Heart right ventricle (tissue), 16 donors: ENCODE measurements at regions not wholly inside any gene's neighbourhood (a gene's known extent, or its start where the extent isn't known, plus 50 kb on each side); places are given as distances from the start of the nearest gene placed in this dataset.

ENCODE experiments used
- ATAC-seq, 8 donors: fragments of 200-7000 bp; cut with Tn5 transposase; one replicate each; pipeline ENCODE4 v1.9.1; 2020; ENCODE audit warnings: mild to moderate bottlenecking in 8 of 8, moderate library complexity in 8 of 8, moderate number of reproducible peaks in 1 of 8
- DNase-seq, 2 donors: peaks; one replicate each; pipeline ENCODE4 v3.0.0-alpha.2; 2020
- H3K27ac ChIP-seq, 10 donors: fragments of 200-600 bp; sonication (generic) in 2 of 10; one replicate each; pipeline versions ENCODE4 v1.5.0 to v1.8.0; 2020 to 2022; ENCODE audit warnings: mild to moderate bottlenecking in 3 of 10
- H3K27me3 ChIP-seq, 7 donors: fragments of 200-600 bp; one replicate each; pipeline ENCODE4 v1.8.0; 2021 to 2022; ENCODE audit warnings: mild to moderate bottlenecking in 2 of 7
- H3K36me3 ChIP-seq, 9 donors: fragments of 200-600 bp; sonication (generic) in 1 of 9; one replicate each; pipeline versions ENCODE4 v1.5.0 to v1.8.0; 2020 to 2022; ENCODE audit warnings: mild to moderate bottlenecking in 2 of 9
- H3K4me1 ChIP-seq, 9 donors: fragments of 200-600 bp; sonication (generic) in 1 of 9; one replicate each; pipeline versions ENCODE4 v1.5.0 to v1.8.0; 2020 to 2022; ENCODE audit warnings: mild to moderate bottlenecking in 4 of 9
- H3K4me3 ChIP-seq, 10 donors: fragments of 200-600 bp; sonication (generic) in 2 of 10; one replicate each; pipeline versions ENCODE4 v1.5.0 to v1.8.0; 2020 to 2022; ENCODE audit warnings: mild to moderate bottlenecking in 7 of 10, moderate library complexity in 2 of 10
- H3K9me3 ChIP-seq, 11 donors: fragments of 200-600 bp in 10 of 11; sonication (generic) in 2 of 11; one replicate each; pipeline versions ENCODE4 v1.5.0 to v1.8.0; 2013 to 2022; ENCODE audit warnings: mild to moderate bottlenecking in 2 of 11, control low read depth in 1 of 11, moderate library complexity in 1 of 11
- CTCF ChIP-seq, 9 donors: fragments of 200-600 bp; sonication (generic) in 2 of 9; IDR thresholded peaks; one replicate each; pipeline versions ENCODE4 v1.5.0 to v1.8.0; 2021 to 2022; ENCODE audit warnings: antibody characterized with exemption in 9 of 9, mild to moderate bottlenecking in 5 of 9, moderate library complexity in 1 of 9
- WGBS, 2 donors: extraction: QIAGEN DNeasy Blood & Tissue Kit; methylation state at CpG; one replicate each; pipeline ENCODE4 v1.1.7; 2013; ENCODE audit warnings: inconsistent platforms in 1 of 2; 5-methylcytosine and 5-hydroxymethylcytosine counted together
- intact Hi-C, 10 donors: fragments of 100-400 bp; cut with DNase I; formaldehyde crosslinking; loops; one replicate each; pipeline versions ENCODE4 v1.11.1 to v1.14.2; 2022
- donor health status: Arrhythmogenic right ventricular cardiomyopathy.
- donor health status: ischemic (EF 13 %, LVEDD 7.1; RV severe dilation, severe dysfunction).
- donor health status: healthy with polysubstance abuse.
- donor health status: DM: no; HTN: yes; CAD: no.
- donor health status: DM: no; HTN: no; CAD: no.
- donor health status: ischemic (EF 25% LVEDD 6.9; RV normal size, moderate dysfunction).
- donor health status: ischemic (EF 25% LVEDD 5.7; RV mildly dilated, moderate dysfunction).
- donor health status: healthy.
- donor health status: DM: yes; HTN: yes; CAD: no.
- donor health status: Ischemic cardiomyopathy.
- donor health status: ischemic (EF 35%, LVEDD 5.7; RV mildly dilated, moderate dysfunction).
- donor health status: nonischemic (EF 11% LVEDD 7.7; RV severe dilation, severe dysfunction).
- donor health status: DM: yes; HTN: yes; CAD: no.
- donor health status: PGD.
- donor health status: ischemic (EF 29% LVEDD 5.4; RV normal size, mild dysfunction).
- donor health status: nonischemic (EF 23%, LVEDD 6.1; RV moderate dilation, normal function).

GRCh38 chr11:79739591-79739990 lies 298.8 kb upstream of the TENM4 start:
- ATAC-seq = no peak
- intact Hi-C loops = no loop called here

DNA sequence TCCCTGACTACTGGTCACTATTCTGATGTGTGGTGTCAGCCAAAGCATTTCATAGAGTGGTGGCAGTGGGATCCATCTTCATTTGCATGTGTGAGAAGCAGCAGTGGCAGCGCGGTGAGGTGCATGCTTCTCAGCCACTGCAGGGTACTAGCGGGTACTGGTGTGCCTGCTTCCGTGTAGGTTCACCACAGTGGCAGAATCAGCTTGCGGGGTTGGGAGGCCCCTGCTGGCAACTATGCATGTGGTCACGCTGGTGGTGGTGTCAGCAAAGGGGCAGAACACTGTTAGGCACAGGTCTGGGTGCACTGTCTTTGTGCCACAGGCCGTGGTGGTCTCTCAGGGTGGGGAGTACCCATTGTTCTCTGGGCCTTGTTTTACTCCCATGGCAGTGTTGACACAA lies 286.4 kb upstream of the TENM4 start:
- DNase-seq = no peak
- ATAC-seq = no peak
- Histone ChIP-seq H3K9me3 (peaks cover 0 to 13% (median 0%) of the 10 kb centered on the region in 11 donors), H3K4me1 (no peaks in the 10 kb centered on the region), H3K27ac (no peak overlapping the region), H3K27me3 (no peaks in the 10 kb centered on the region), H3K36me3 (no peaks in the 10 kb centered on the region), H3K4me3 (no peak overlapping the region)
- TF ChIP-seq CTCF (IDR thresholded peaks at IDR 0.05) = no peak
- WGBS, 2 donors = 89 to 93% methylated on average over 7 of the region's 7 CpGs
- intact Hi-C loops = no loop called here

More at GRCh38 chr11:79739591-79739990, 298.8 kb upstream of the TENM4 start:
- H3K4me1 ChIP-seq = no peaks in the 10 kb centered on the region
- H3K9me3 ChIP-seq = no peaks in the 10 kb centered on the region
- WGBS, 2 donors = 69 to 80% methylated on average over 5 of the region's 5 CpGs
- no peak overlapping the region for H3K27ac ChIP-seq
- no peaks in the 10 kb centered on the region for H3K36me3 ChIP-seq
- H3K27me3 ChIP-seq = peaks cover 0 to 4% (median 0%) of the 10 kb centered on the region in 7 donors
- DNase-seq = no peak
- TF ChIP-seq CTCF (IDR thresholded peaks at IDR 0.05) = no peak
- no peak overlapping the region for H3K4me3 ChIP-seq

DNA sequence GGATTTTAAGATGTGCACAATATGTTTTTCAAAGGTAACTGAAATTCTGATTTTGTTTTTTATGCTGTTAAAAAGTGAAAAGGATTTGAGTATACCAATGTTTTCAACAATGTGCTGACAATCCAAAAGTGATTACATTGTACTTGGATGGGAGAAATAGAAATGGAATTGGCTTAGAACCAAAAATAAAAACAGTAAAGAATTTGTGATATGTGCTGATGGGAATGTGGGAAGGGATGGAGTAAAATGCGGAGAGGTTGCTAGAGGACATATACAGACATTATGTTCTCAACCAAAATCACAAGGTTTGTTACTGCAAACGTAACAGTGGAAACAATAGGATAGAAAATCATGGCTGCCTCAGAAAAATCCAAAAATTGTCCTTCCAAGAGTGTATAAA lies 279.3 kb upstream of the TENM4 start:
- H3K4me3 ChIP-seq = no peak overlapping the region
- H3K36me3 ChIP-seq = no peaks in the 10 kb centered on the region
- ATAC-seq (peak in 2 of 8 donors; percentile 52 to 72), DNase-seq (no peak)
- H3K4me1 ChIP-seq = peaks cover 0 to 4% (median 0%) of the 10 kb centered on the region in 9 donors
- intact Hi-C loops = no loop called here
- H3K27me3 ChIP-seq = no peaks in the 10 kb centered on the region
- H3K27ac ChIP-seq = no peak overlapping the region
- WGBS, 2 donors = 27 to 43% methylated on average over 2 of the region's 2 CpGs
- no peak for TF ChIP-seq CTCF (IDR thresholded peaks at IDR 0.05)
- peaks cover 0 to 6% (median 0%) of the 10 kb centered on the region in 11 donors for H3K9me3 ChIP-seq

DNA sequence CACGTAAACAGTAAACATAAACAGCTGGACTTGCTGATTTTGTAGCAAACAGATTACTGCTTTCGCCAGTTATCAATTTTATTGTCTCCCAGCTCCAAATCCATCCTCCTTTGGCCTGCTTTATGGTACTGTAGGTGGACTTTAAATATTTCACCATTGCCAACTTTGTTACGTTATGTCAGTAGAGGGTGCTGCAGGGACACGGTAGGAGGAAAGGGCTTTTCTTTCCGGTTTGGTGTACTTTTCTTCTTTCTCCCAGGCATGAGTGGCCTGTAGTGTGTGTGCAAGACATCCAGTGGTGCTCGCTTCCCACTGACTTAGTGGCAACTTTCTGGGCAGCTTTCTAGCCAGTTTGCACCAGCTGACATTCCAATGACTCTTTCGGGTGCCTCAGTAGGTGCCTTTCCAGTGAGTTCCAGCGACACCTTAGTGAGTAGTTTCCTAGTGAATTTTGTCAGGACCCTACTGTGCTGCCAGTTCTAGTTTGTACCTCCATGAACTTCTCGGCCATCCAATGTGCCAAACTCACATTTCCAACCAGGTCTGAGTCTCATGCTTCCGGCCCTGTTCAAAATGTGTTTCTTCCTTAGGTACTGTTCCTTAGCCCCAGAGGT lies 267.6 kb upstream of the TENM4 start:
- no peak for ATAC-seq
- H3K27ac ChIP-seq = no peak overlapping the region
- intact Hi-C loops = loop anchor here in 1 of 10 donors (10.0 kb wide), 1 partner anchor 446 kb away; no protein-coding TSS in a partner anchor
- H3K4me1 ChIP-seq = no peaks in the 10 kb centered on the region
- peak in 8 of 9 donors; percentile 15 to 48 (median 34) for TF ChIP-seq CTCF (IDR thresholded peaks at IDR 0.05)
- H3K36me3 ChIP-seq = no peaks in the 10 kb centered on the region
- H3K27me3 ChIP-seq = no peaks in the 10 kb centered on the region
- 54 to 58% methylated on average over 10 of the region's 10 CpGs for WGBS, 2 donors
- H3K4me3 ChIP-seq = no peak overlapping the region
- peak in 1 of 2 donors; percentile 5 for DNase-seq
- H3K9me3 ChIP-seq = peaks cover 0 to 38% (median 17%) of the 10 kb centered on the region in 11 donors
